MM.1S (cell line): ENCODE measurements at regions not wholly inside any gene's neighbourhood (a gene's known extent, or its start where the extent isn't known, plus 50 kb on each side); places are given as distances from the start of the nearest gene placed in this dataset.

Source experiments
- DNase-seq: peaks from one replicate; pipeline ENCODE4 v3.0.0-alpha.2; 2015
- H2AFZ ChIP-seq: fragments of 300-600 bp; sonication (generic); 2 replicates; pipeline ENCODE4 v1.6.0; 2016; ENCODE audit warnings: antibody characterized with exemption, low read length
- H3F3A ChIP-seq: fragments of 300-600 bp; sonication (generic); 2 replicates; pipeline ENCODE4 v1.6.1; 2016; ENCODE audit warnings: mild to moderate bottlenecking, antibody characterized with exemption, low read length, moderate library complexity, mixed read lengths; ENCODE audit not compliant: insufficient read depth
- H3K27ac ChIP-seq: fragments of 300-600 bp; sonication (generic); 2 replicates; pipeline ENCODE4 v1.5.1; 2016; ENCODE audit warnings: mild to moderate bottlenecking, low read length
- H3K27me3 ChIP-seq: fragments of 300-600 bp; sonication (generic); replicated peaks from 2 replicates; pipeline ENCODE4 v1.6.0; 2016; ENCODE audit warnings: low read length; ENCODE audit not compliant: insufficient read depth
- H3K36me3 ChIP-seq: fragments of 300-600 bp; sonication (generic); replicated peaks from 2 replicates; pipeline ENCODE4 v1.6.1; 2016; ENCODE audit warnings: mild to moderate bottlenecking, low read length, mixed read lengths; ENCODE audit not compliant: insufficient read depth
- H3K4me1 ChIP-seq: fragments of 300-600 bp; sonication (generic); 2 replicates; pipeline ENCODE4 v1.6.1; 2016; ENCODE audit warnings: low read length, mixed read lengths
- H3K4me2 ChIP-seq: fragments of 300-600 bp; sonication (generic); 2 replicates; pipeline ENCODE4 v1.6.0; 2016; ENCODE audit warnings: low read depth, low read length
- H3K4me3 ChIP-seq: fragments of 300-600 bp; sonication (generic); 2 replicates; pipeline ENCODE4 v1.5.1; 2016; ENCODE audit warnings: low read length, mixed read lengths
- H3K79me2 ChIP-seq: fragments of 300-600 bp; sonication (generic); 2 replicates; pipeline ENCODE4 v1.6.1; 2016; ENCODE audit warnings: mixed run types, low read length, mixed read lengths
- H3K9ac ChIP-seq: fragments of 300-600 bp; sonication (generic); 2 replicates; pipeline ENCODE4 v1.6.1; 2016; ENCODE audit warnings: low read length, mixed read lengths
- H3K9me2 ChIP-seq: fragments of 300-600 bp; sonication (generic); replicated peaks from 2 replicates; pipeline ENCODE4 v1.6.1; 2016; ENCODE audit warnings: mild to moderate bottlenecking, low read length, mixed read lengths; ENCODE audit not compliant: insufficient read depth
- H3K9me3 ChIP-seq: fragments of 300-600 bp; sonication (generic); replicated peaks from 2 replicates; pipeline ENCODE4 v1.6.1; 2016; ENCODE audit warnings: mild to moderate bottlenecking, low read length, mixed read lengths; ENCODE audit not compliant: insufficient read depth
- H4K20me1 ChIP-seq: fragments of 300-600 bp; sonication (generic); 2 replicates; pipeline ENCODE4 v1.6.1; 2016; ENCODE audit warnings: mild to moderate bottlenecking, low read length, moderate library complexity, mixed read lengths; ENCODE audit not compliant: insufficient read depth
- CTCF ChIP-seq: fragments of 300-600 bp; sonication (generic); IDR thresholded peaks from 2 replicates; pipeline ENCODE4 v1.5.1; 2016; ENCODE audit warnings: antibody characterized with exemption, low read length, mixed read lengths
- EZH2 ChIP-seq: fragments of 300-600 bp; sonication (generic); optimal IDR thresholded peaks from 2 replicates; pipeline ENCODE3; 2017; ENCODE audit warnings: low read depth, mild to moderate bottlenecking, antibody characterized with exemption, low read length, mixed read lengths
- EZH2phosphoT487 ChIP-seq: fragments of 300-600 bp; sonication (generic); IDR thresholded peaks from 2 replicates; pipeline ENCODE4 v1.6.1; 2018; ENCODE audit warnings: antibody characterized with exemption, low read length

- Histone ChIP-seq H2AFZ (no peak overlapping the region), H3K4me1 (peaks cover 12% of the 10 kb centered on the region), H3K4me2 (no peak overlapping the region), H3K79me2 (no peaks in the 10 kb centered on the region), H3K27me3 (no peaks in the 10 kb centered on the region), H3K9me2 (no peaks in the 10 kb centered on the region), H3K9me3 (no peaks in the 10 kb centered on the region), H3K9ac (no peak overlapping the region), H4K20me1 (no peaks in the 10 kb centered on the region), H3K36me3 (no peaks in the 10 kb centered on the region), H3K4me3 (no peak overlapping the region), H3F3A (no peaks in the 10 kb centered on the region), H3K27ac (no peak overlapping the region)
- no peak for DNase-seq
- no peak for TF ChIP-seq EZH2
- TF ChIP-seq EZH2phosphoT487: no peak
- no peak for TF ChIP-seq CTCF
Observed at GRCh38 chr3:178960918-178961317, 110.7 kb downstream of the ZMAT3 start.

GRCh38 chr3:178960181-178960580, 111.4 kb downstream of the ZMAT3 start:
- peaks cover 12% of the 10 kb centered on the region for H3K4me1 ChIP-seq
- no peaks in the 10 kb centered on the region for H3K79me2 ChIP-seq
- H2AFZ ChIP-seq: no peak overlapping the region
- no peaks in the 10 kb centered on the region for H3K9me2 ChIP-seq
- no peak overlapping the region for H3K27ac ChIP-seq
- no peak for TF ChIP-seq EZH2
- TF ChIP-seq EZH2phosphoT487: no peak
- TF ChIP-seq CTCF: no peak
- peak overlapping the region; percentile 14; the same call in 1 of the 2 replicates for H3K4me2 ChIP-seq
- no peaks in the 10 kb centered on the region for H4K20me1 ChIP-seq
- no peaks in the 10 kb centered on the region for H3K36me3 ChIP-seq
- H3F3A ChIP-seq: no peaks in the 10 kb centered on the region
- no peaks in the 10 kb centered on the region for H3K9me3 ChIP-seq
- no peak overlapping the region for H3K9ac ChIP-seq
- H3K27me3 ChIP-seq: no peaks in the 10 kb centered on the region
- H3K4me3 ChIP-seq: no peak overlapping the region
- peak; percentile 48 for DNase-seq

- no peak overlapping the region for H3K4me3 ChIP-seq
- no peak for DNase-seq
- no peaks in the 10 kb centered on the region for H3K27me3 ChIP-seq
- H3K4me1 ChIP-seq: no peaks in the 10 kb centered on the region
- H3K4me2 ChIP-seq: no peak overlapping the region
- H4K20me1 ChIP-seq: no peaks in the 10 kb centered on the region
- no peak overlapping the region for H3K27ac ChIP-seq
- H3K36me3 ChIP-seq: no peaks in the 10 kb centered on the region
- H3K79me2 ChIP-seq: no peaks in the 10 kb centered on the region
- H3K9ac ChIP-seq: no peak overlapping the region
- TF ChIP-seq CTCF: no peak
- no peak for TF ChIP-seq EZH2phosphoT487
- TF ChIP-seq EZH2: no peak
- H3F3A ChIP-seq: no peaks in the 10 kb centered on the region
- no peaks in the 10 kb centered on the region for H3K9me3 ChIP-seq
- no peaks in the 10 kb centered on the region for H3K9me2 ChIP-seq
- no peak overlapping the region for H2AFZ ChIP-seq
Observed at GRCh38 chr3:178950676-178951075, 120.9 kb downstream of the ZMAT3 start.
